Tibial nerve (tissue), 4 donors: ENCODE measurements at regions not wholly inside any gene's neighbourhood (a gene's known extent, or its start where the extent isn't known, plus 50 kb on each side); places are given as distances from the start of the nearest gene placed in this dataset.
"Not testable (repeated sequence)": the region's sequence is repeated elsewhere in the genome, so short reads cannot be mapped to it uniquely, and the experiment has no call there.

ENCODE experiments used
- CTCF ChIP-seq, 5 experiments: fragments of 200-600 bp in 3 of 5; fragments of 450-650 bp in 2 of 5; sonication (generic) in 3 of 5; IDR thresholded peaks; one replicate each; pipeline ENCODE4 v1.5.1; 2016 to 2019; ENCODE audit warnings: antibody characterized with exemption in 5 of 5, mild to moderate bottlenecking in 3 of 5, moderate library complexity in 2 of 5
- EP300 ChIP-seq, 2 donors: sonication (generic); formaldehyde crosslinking; IDR thresholded peaks; one replicate each; pipeline ENCODE4 v1.6.1; 2017; ENCODE audit warnings: antibody characterized with exemption in 2 of 2, mild to moderate bottlenecking in 1 of 2
- POLR2A ChIP-seq, 2 donors: fragments of 450-650 bp; IDR thresholded peaks; one replicate each; pipeline ENCODE4 v1.6.1; 2017; ENCODE audit warnings: antibody characterized with exemption in 2 of 2, mild to moderate bottlenecking in 2 of 2, moderate library complexity in 2 of 2

GRCh38 chr2:87194254-87194999, 172.8 kb upstream of the PLGLB1 start:
- not testable (repeated sequence) for TF ChIP-seq CTCF, POLR2A, EP300 (IDR thresholded peaks at IDR 0.05)
